GM12892 (cell line): ENCODE measurements at regions not wholly inside any gene's neighbourhood (a gene's known extent, or its start where the extent isn't known, plus 50 kb on each side); places are given as distances from the start of the nearest gene placed in this dataset.

Experiments used
- POLR2A ChIP-seq: IDR thresholded peaks from 2 replicates; pipeline ENCODE4 v1.6.1; 2011; ENCODE audit warnings: low read depth, low read length, control low read depth
- POLR2AphosphoS5 ChIP-seq: IDR thresholded peaks from 2 replicates; pipeline ENCODE4 v1.6.1; 2011; ENCODE audit warnings: low read depth, low read length, control low read depth
- TAF1 ChIP-seq: IDR thresholded peaks from 2 replicates; pipeline ENCODE4 v1.6.1; 2011; ENCODE audit warnings: low read depth, mild to moderate bottlenecking, control low read depth, low read length, borderline replicate concordance

DNA sequence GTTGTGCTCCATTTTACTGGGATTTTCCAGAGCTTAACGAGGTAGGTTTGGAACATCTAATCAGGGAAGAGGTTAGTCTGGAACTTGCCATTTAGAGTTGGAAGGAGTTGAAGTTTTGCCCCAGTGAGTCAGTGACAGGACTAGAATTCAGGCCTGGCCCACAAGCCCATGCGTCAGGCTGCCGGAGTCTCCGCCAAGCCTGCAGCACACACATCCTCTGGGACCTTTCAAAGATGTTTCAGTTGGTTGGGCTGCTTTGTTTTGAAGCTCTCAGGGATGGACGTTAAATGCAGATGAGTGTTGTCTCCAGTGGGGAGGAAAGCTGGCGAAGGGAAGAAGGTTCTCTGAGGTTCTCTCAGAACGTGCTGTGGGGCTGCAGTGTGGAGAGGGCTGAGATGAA, 147.0 kb downstream of the PSAT1 start:
- TF ChIP-seq TAF1 (no peak), POLR2AphosphoS5 (no peak), POLR2A (no peak)
